GM18520 (cell line): ENCODE measurements at regions not wholly inside any gene's neighbourhood (a gene's known extent, or its start where the extent isn't known, plus 50 kb on each side); places are given as distances from the start of the nearest gene placed in this dataset.
"Not testable (repeated sequence)": the region's sequence is repeated elsewhere in the genome, so short reads cannot be mapped to it uniquely, and the experiment has no call there.

Experiments
- ATAC-seq: cut with Tn5 transposase; IDR thresholded peaks from one replicate; pipeline ENCODE4 v1.9.1; 2021; ENCODE audit not compliant: unreplicated experiment

- ATAC-seq = no peak
These were observed 167.1 kb upstream of the CRBN start for GRCh38 chr3:3346556-3346955.

- no peak for ATAC-seq
These were observed 162.7 kb upstream of the CRBN start for GRCh38 chr3:3342141-3342540.

GRCh38 chr3:3340965-3341895, 161.7 kb upstream of the CRBN start:
- ATAC-seq = no peak

GRCh38 chr3:3340526-3340925, 161.0 kb upstream of the CRBN start:
- no peak for ATAC-seq

- no peak for ATAC-seq
These were observed 156.4 kb upstream of the CRBN start for GRCh38 chr3:3335903-3336302.

GRCh38 chr3:3334491-3334890, 155.0 kb upstream of the CRBN start:
- no peak for ATAC-seq

GRCh38 chr3:3333571-3333970, 154.1 kb upstream of the CRBN start:
- ATAC-seq = no peak

- ATAC-seq = no peak
These were observed 137.0 kb upstream of the CRBN start for GRCh38 chr3:3316521-3316920.

- ATAC-seq = no peak
These were observed 136.4 kb upstream of the CRBN start for GRCh38 chr3:3315846-3316245.

- ATAC-seq = no peak
These were observed 130.4 kb upstream of the CRBN start for GRCh38 chr3:3309887-3310286.

- no peak for ATAC-seq
These were observed 129.3 kb upstream of the CRBN start for GRCh38 chr3:3308809-3309208.

- no peak for ATAC-seq
These were observed 128.0 kb upstream of the CRBN start for GRCh38 chr3:3307491-3307890.

GRCh38 chr3:3305841-3306240, 126.3 kb upstream of the CRBN start:
- ATAC-seq = no peak

- no peak for ATAC-seq
These were observed 125.6 kb upstream of the CRBN start for GRCh38 chr3:3305084-3305483.

GRCh38 chr3:3303636-3304035, 124.1 kb upstream of the CRBN start:
- no peak for ATAC-seq

- ATAC-seq = no peak
These were observed 123.5 kb upstream of the CRBN start for GRCh38 chr3:3302964-3303363.

GRCh38 chr3:3301476-3301875, 122.0 kb upstream of the CRBN start:
- ATAC-seq = no peak

GRCh38 chr3:3296979-3297381, 117.5 kb upstream of the CRBN start:
- ATAC-seq = no peak

- no peak for ATAC-seq
These were observed 116.1 kb upstream of the CRBN start for GRCh38 chr3:3295586-3295985.

- not testable (repeated sequence) for ATAC-seq
These were observed 112.3 kb upstream of the CRBN start for GRCh38 chr3:3291756-3292283.

GRCh38 chr3:3288255-3288654, 108.8 kb upstream of the CRBN start:
- no peak for ATAC-seq

- ATAC-seq = no peak
These were observed 106.5 kb upstream of the CRBN start for GRCh38 chr3:3286014-3286413.

GRCh38 chr3:3281024-3281423, 101.5 kb upstream of the CRBN start:
- ATAC-seq = no peak
